H1 (cell line): ENCODE measurements at regions not wholly inside any gene's neighbourhood (a gene's known extent, or its start where the extent isn't known, plus 50 kb on each side); places are given as distances from the start of the nearest gene placed in this dataset.

Experiments used
- CTCF ChIA-PET: fragments of 300-600 bp; sonication (Branson Sonifier 250); formaldehyde crosslinking; loops from one replicate; lab custom pipeline; 2021; ENCODE audit not compliant: partially characterized antibody; lab: Charles Lee
- POLR2A ChIA-PET: fragments of 300-600 bp; sonication (Branson Sonifier 250); formaldehyde crosslinking; loops from one replicate; lab custom pipeline; 2021; ENCODE audit warnings: inconsistent platforms; ENCODE audit not compliant: partially characterized antibody; lab: Charles Lee
- DNase-seq, 2 experiments: peaks; one replicate each; pipeline versions ENCODE4 v3.0.0 to v3.0.0-alpha.2; 2010 to 2022; ENCODE audit warnings: low spot score in 2 of 2, low read depth in 1 of 2, mixed read lengths in 1 of 2
- FAIRE-seq: peaks from 2 replicates; lab custom pipeline; 2011; peaks lifted over from hg19 to GRCh38; lab: Jason Lieb, UNC
- H2AFZ ChIP-seq: 2 replicates; pipeline ENCODE4 v1.8.1; 2012; ENCODE audit warnings: low read length, inconsistent platforms
- H2AK5ac ChIP-seq: 2 replicates; pipeline ENCODE4 v1.6.1; 2013; ENCODE audit warnings: low read depth, low read length
- H2BK120ac ChIP-seq: replicated peaks from 2 replicates; pipeline ENCODE3; 2013; ENCODE audit warnings: low read depth, low read length, inconsistent platforms
- H2BK12ac ChIP-seq: 2 replicates; pipeline ENCODE4 v1.6.1; 2013; ENCODE audit warnings: low read depth, low read length
- H2BK15ac ChIP-seq: 2 replicates; pipeline ENCODE4 v1.6.1; 2013; ENCODE audit warnings: low read length
- H2BK20ac ChIP-seq: 2 replicates; pipeline ENCODE4 v1.6.1; 2013; ENCODE audit warnings: low read length
- H2BK5ac ChIP-seq: 2 replicates; pipeline ENCODE4 v1.6.1; 2013; ENCODE audit warnings: low read depth, low read length
- H3K14ac ChIP-seq: 2 replicates; pipeline ENCODE4 v1.6.1; 2013; ENCODE audit warnings: inconsistent platforms; ENCODE audit not compliant: insufficient read length
- H3K18ac ChIP-seq: 2 replicates; pipeline ENCODE4 v1.6.1; 2013; ENCODE audit warnings: low read length; ENCODE audit errors: extremely low read depth
- H3K23ac ChIP-seq: 2 replicates; pipeline ENCODE4 v1.6.1; 2013; ENCODE audit warnings: inconsistent platforms; ENCODE audit not compliant: insufficient read length
- H3K23me2 ChIP-seq: 2 replicates; pipeline ENCODE4 v1.6.1; 2013; ENCODE audit warnings: low read depth, low read length
- H3K27ac ChIP-seq: 2 replicates; pipeline ENCODE4 v1.6.1; 2011; ENCODE audit warnings: low read depth, low read length, inconsistent platforms
- H3K27me3 ChIP-seq, 4 experiments: replicated peaks in 1 of 4; 1 replicate in 1 of 4; 2 replicates in 3 of 4; pipeline versions ENCODE4 v1.6.1 to v1.8.1; 2011 to 2013; ENCODE audit warnings: low read length in 3 of 4, mild to moderate bottlenecking in 3 of 4, inconsistent platforms in 2 of 4, mixed read lengths in 2 of 4, moderate library complexity in 1 of 4; ENCODE audit not compliant: control insufficient read depth in 3 of 4, insufficient read depth in 3 of 4; ENCODE audit errors: extremely low read depth in 1 of 4
- H3K36me3 ChIP-seq, 4 experiments: 2 replicates each; pipeline versions ENCODE4 v1.6.1 to v1.8.1; 2011 to 2013; ENCODE audit warnings: mild to moderate bottlenecking in 4 of 4, low read length in 3 of 4, moderate library complexity in 2 of 4, control low read depth in 1 of 4, inconsistent platforms in 1 of 4; ENCODE audit not compliant: insufficient read depth in 4 of 4, control insufficient read depth in 2 of 4
- H3K4ac ChIP-seq: replicated peaks from 2 replicates; pipeline ENCODE3; 2013; ENCODE audit warnings: low read length, low read depth, mixed read lengths, inconsistent platforms; ENCODE audit not compliant: insufficient read length
- H3K4me1 ChIP-seq, 4 experiments: replicated peaks in 1 of 4; 1 replicate in 1 of 4; 2 replicates in 3 of 4; pipeline versions ENCODE4 v1.6.1 to v1.8.1; 2011 to 2013; ENCODE audit warnings: low read length in 3 of 4, inconsistent platforms in 2 of 4, mixed read lengths in 1 of 4; ENCODE audit not compliant: insufficient read depth in 4 of 4, control insufficient read depth in 3 of 4
- H3K4me2 ChIP-seq, 2 experiments: 2 replicates each; pipeline versions ENCODE4 v1.6.1 to v1.8.1; 2011 to 2013; ENCODE audit warnings: low read depth in 2 of 2, low read length in 2 of 2, control low read depth in 1 of 2, inconsistent platforms in 1 of 2, mild to moderate bottlenecking in 1 of 2; ENCODE audit not compliant: insufficient read depth in 1 of 2
- H3K4me3 ChIP-seq, 4 experiments: fragments of 200-600, 300-600 bp in 1 of 4; sonication (generic), shearing (Covaris generic), sonication (Bioruptor Twin) in 1 of 4; 2 replicates each; pipeline versions ENCODE4 v1.5.1 to v1.8.1; 2011 to 2016; ENCODE audit warnings: low read length in 4 of 4, low read depth in 3 of 4, control low read depth in 2 of 4, inconsistent platforms in 2 of 4, mild to moderate bottlenecking in 2 of 4, mixed read lengths in 1 of 4, moderate library complexity in 1 of 4; ENCODE audit not compliant: insufficient read depth in 2 of 4; ENCODE audit errors: extremely low read depth in 1 of 4
- H3K56ac ChIP-seq: replicated peaks from 2 replicates; pipeline ENCODE3; 2013; ENCODE audit warnings: low read depth, mild to moderate bottlenecking, mixed read lengths, low read length, inconsistent platforms; ENCODE audit not compliant: insufficient read length
- H3K79me1 ChIP-seq: 2 replicates; pipeline ENCODE4 v1.6.1; 2013; ENCODE audit warnings: low read depth, low read length, control low read depth
- H3K79me2 ChIP-seq, 2 experiments: 2 replicates each; pipeline versions ENCODE4 v1.6.1 to v1.8.1; 2012 to 2013; ENCODE audit warnings: low read length in 2 of 2, mild to moderate bottlenecking in 2 of 2, inconsistent platforms in 1 of 2; ENCODE audit not compliant: insufficient read depth in 2 of 2, control insufficient read depth in 1 of 2
- H3K9ac ChIP-seq, 4 experiments: replicated peaks in 1 of 4; 1 replicate in 1 of 4; 2 replicates in 3 of 4; pipeline versions ENCODE4 v1.6.1 to v1.8.1; 2011 to 2013; ENCODE audit warnings: low read depth in 3 of 4, low read length in 3 of 4, control low read depth in 2 of 4, mild to moderate bottlenecking in 2 of 4, moderate library complexity in 2 of 4, inconsistent platforms in 1 of 4; ENCODE audit errors: extremely low read depth in 1 of 4
- H3K9me3 ChIP-seq, 2 experiments: 2 replicates each; pipeline versions ENCODE4 v1.6.1 to v1.8.1; 2012 to 2013; ENCODE audit warnings: mild to moderate bottlenecking in 2 of 2, moderate library complexity in 2 of 2, control low read depth in 1 of 2, inconsistent platforms in 1 of 2, low read depth in 1 of 2, low read length in 1 of 2, mixed read lengths in 1 of 2; ENCODE audit not compliant: insufficient read depth in 2 of 2
- H4K20me1 ChIP-seq, 2 experiments: replicated peaks in 1 of 2; 2 replicates each; pipeline versions ENCODE3 to v1.8.1; 2011 to 2013; ENCODE audit warnings: inconsistent platforms in 2 of 2, low read length in 2 of 2, mild to moderate bottlenecking in 1 of 2; ENCODE audit not compliant: insufficient read depth in 2 of 2, control insufficient read depth in 1 of 2
- H4K5ac ChIP-seq: 2 replicates; pipeline ENCODE4 v1.6.1; 2013; ENCODE audit warnings: low read length, low read depth, mixed read lengths, inconsistent platforms; ENCODE audit not compliant: insufficient read length
- H4K8ac ChIP-seq: 2 replicates; pipeline ENCODE4 v1.8.0; 2013; ENCODE audit warnings: mild to moderate bottlenecking, moderate library complexity, low read length, inconsistent platforms; ENCODE audit not compliant: insufficient read depth; ENCODE audit errors: extremely low read depth
- H4K91ac ChIP-seq: replicated peaks from 2 replicates; pipeline ENCODE3; 2013; ENCODE audit warnings: low read length, mixed read lengths, inconsistent platforms; ENCODE audit not compliant: insufficient read length
- CBX8 ChIP-seq: fragments of 300-800, 300-1000 bp; sonication (generic); IDR thresholded peaks from 2 replicates; pipeline ENCODE4 v1.7.1; 2016; ENCODE audit warnings: low read depth, low read length, borderline replicate concordance
- EGR1 ChIP-seq: IDR thresholded peaks from 2 replicates; pipeline ENCODE4 v1.6.1; 2011; ENCODE audit warnings: low read depth, low read length, borderline replicate concordance
- POLR2A ChIP-seq, 2 experiments: IDR thresholded peaks; 1 replicate in 1 of 2; 2 replicates in 1 of 2; pipeline ENCODE4 v1.6.1; 2011; ENCODE audit warnings: low read depth in 2 of 2, low read length in 2 of 2, mild to moderate bottlenecking in 2 of 2; ENCODE audit errors: control extremely low read depth in 1 of 2
- RAD21 ChIP-seq, 2 experiments: IDR thresholded peaks in 1 of 2; conservative IDR thresholded peaks in 1 of 2; 2 replicates each; pipeline ENCODE4 v1.6.1; 2011; ENCODE audit warnings: low read depth in 2 of 2, low read length in 2 of 2, improper control_type of control experiment in 1 of 2, inconsistent platforms in 1 of 2, mild to moderate bottlenecking in 1 of 2, moderate library complexity in 1 of 2
- RBBP5 ChIP-seq: IDR thresholded peaks from 2 replicates; pipeline ENCODE4 v1.7.1; 2012; ENCODE audit warnings: low read depth, mild to moderate bottlenecking, inconsistent platforms, low read length, moderate library complexity, borderline replicate concordance
- SAP30 ChIP-seq: fragments of 300-600 bp; sonication (generic); IDR thresholded peaks from 2 replicates; pipeline ENCODE4 v1.7.1; 2012; ENCODE audit warnings: low read length, moderate library complexity, mild to moderate bottlenecking, inconsistent platforms; ENCODE audit not compliant: insufficient read depth, insufficient replicate concordance
- SIX5 ChIP-seq: IDR thresholded peaks from 2 replicates; pipeline ENCODE4 v1.6.1; 2011; ENCODE audit warnings: mild to moderate bottlenecking, low read depth, low read length
- SRF ChIP-seq: IDR thresholded peaks from 2 replicates; pipeline ENCODE4 v1.6.1; 2011; ENCODE audit warnings: mild to moderate bottlenecking, low read depth, low read length, moderate library complexity
- USF2 ChIP-seq: IDR thresholded peaks from 2 replicates; pipeline ENCODE4 v1.6.1; 2011; ENCODE audit warnings: low read length, improper control_type of control experiment
- WGBS, 2 experiments: shearing (Covaris generic) in 1 of 2; methylation state at CpG; one replicate each; pipeline versions ENCODE4 v1.1.6 to v1.1.7; 2013 to 2015; ENCODE audit warnings: low lambda C conversion rate in 2 of 2, mixed read lengths in 2 of 2, inconsistent platforms in 1 of 2, low coverage in 1 of 2, missing lambda C conversion rate in 1 of 2; ENCODE audit not compliant: insufficient replicate concordance in 2 of 2, insufficient coverage in 1 of 2, insufficient read length in 1 of 2; ENCODE audit errors: extremely low coverage in 1 of 2, missing lambda C conversion rate in 1 of 2; 5-methylcytosine and 5-hydroxymethylcytosine counted together

GRCh38 chr5:93300309-93300923 is 280.6 kb downstream of the NR2F1-AS1 start:
- H3K79me2 ChIP-seq: no peaks in the 10 kb centered on the region
- H3K4me3 ChIP-seq: peak overlapping the region in 1 of 4 experiments; percentile 37; a peak in 4 of 8 replicates
- H3K18ac ChIP-seq: no peak overlapping the region
- FAIRE-seq (no peak), DNase-seq (no peak)
- H2AFZ ChIP-seq: no peak overlapping the region
- H2BK120ac ChIP-seq: no peak overlapping the region
- peak overlapping the region; percentile 41 to 60 for H3K4me2 ChIP-seq
- no peak overlapping the region for H2BK12ac ChIP-seq
- H3K27me3 ChIP-seq: no peaks in the 10 kb centered on the region
- no peak overlapping the region for H4K91ac ChIP-seq
- H3K4me1 ChIP-seq: peaks cover 0 to 15% (median 10%) of the 10 kb centered on the region in 4 experiments; a peak in 5 of 7 replicates
- no peak overlapping the region for H3K14ac ChIP-seq
- H4K20me1 ChIP-seq: no peaks in the 10 kb centered on the region
- TF ChIP-seq SAP30 (no peak), EGR1 (no peak), CBX8 (no peak), SRF (no peak), RBBP5 (no peak), RAD21 (IDR thresholded peaks at IDR 0.05 in 1 of 2, conservative IDR thresholded peaks at IDR 0.05 in 1 of 2; ENCODE audit: low read depth in 2 of 2, low read length in 2 of 2) (no peak), USF2 (no peak), SIX5 (no peak), POLR2A (IDR thresholded peaks at IDR 0.05; ENCODE audit: control extremely low read depth in 1 of 2, low read depth in 2 of 2, low read length in 2 of 2) (no peak)
- H2BK5ac ChIP-seq: no peak overlapping the region
- H3K23ac ChIP-seq: no peak overlapping the region
- H4K5ac ChIP-seq: no peak overlapping the region
- no peaks in the 10 kb centered on the region for H3K79me1 ChIP-seq
- no peak overlapping the region for H4K8ac ChIP-seq
- no peak overlapping the region for H2BK20ac ChIP-seq
- no peak overlapping the region for H2AK5ac ChIP-seq
- no peak overlapping the region for H3K56ac ChIP-seq
- no peak overlapping the region for H3K9ac ChIP-seq
- no peaks in the 10 kb centered on the region for H3K9me3 ChIP-seq
- 64% methylated on average over 8 of the region's 8 CpGs; no CpG with 5 or more reads in 1 of the 2 experiments for WGBS, 2 experiments
- POLR2A ChIA-PET: no interaction called here
- CTCF ChIA-PET: interaction anchor here (1.1 kb wide), 1 partner anchor 389 kb away, joined by 3 read pairs; no protein-coding TSS in a partner anchor
- no peak overlapping the region for H3K27ac ChIP-seq
- H3K36me3 ChIP-seq: no peaks in the 10 kb centered on the region
- no peaks in the 10 kb centered on the region; the same call in 1 of the 2 replicates for H3K23me2 ChIP-seq
- no peak overlapping the region for H3K4ac ChIP-seq
- no peak overlapping the region for H2BK15ac ChIP-seq
